ENCODE measurements at regions not wholly inside any gene's neighbourhood (a gene's known extent, or its start where the extent isn't known, plus 50 kb on each side); places are given as distances from the start of the nearest gene placed in this dataset.

DNA sequence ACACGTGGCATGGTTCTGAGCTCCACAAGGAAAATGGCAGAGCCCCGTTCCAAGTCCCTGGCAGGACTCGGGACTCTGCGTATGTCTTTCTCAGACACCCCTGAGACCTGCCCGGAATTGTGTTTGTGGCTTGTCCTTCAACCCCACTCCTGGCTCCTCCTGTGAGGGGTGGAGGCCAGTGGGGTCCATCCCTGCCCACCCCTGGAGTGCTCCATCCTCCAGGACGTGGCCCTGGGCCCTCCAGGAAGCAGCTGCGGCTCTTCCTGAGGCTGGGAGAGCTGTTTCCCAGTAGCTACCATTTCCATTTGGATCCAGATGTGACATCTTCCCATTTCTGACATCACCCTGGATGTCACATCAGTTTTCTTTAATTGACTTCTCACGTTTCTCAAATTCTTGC lies 118.7 kb upstream of the C1QTNF9B start:
- TF ChIP-seq, protein P1, sequence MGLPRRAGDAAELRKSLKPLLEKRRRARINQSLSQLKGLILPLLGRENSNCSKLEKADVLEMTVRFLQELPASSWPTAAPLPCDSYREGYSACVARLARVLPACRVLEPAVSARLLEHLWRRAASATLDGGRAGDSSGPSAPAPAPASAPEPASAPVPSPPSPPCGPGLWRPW (IDR thresholded peaks at IDR 0.05): no peak
- WGBS (ENCODE audit: missing lambda C conversion rate): 80% methylated on average over 8 of the region's 8 CpGs
- no peak for ATAC-seq
- CTCF ChIA-PET: no interaction called here
- no peak for FAIRE-seq
- no peaks in the 10 kb centered on the region for H3K9me3 ChIP-seq
- H3K27ac ChIP-seq: no peak overlapping the region
- no peak overlapping the region for H3K4me2 ChIP-seq
- no peak for DNase-seq (ENCODE audit: low read depth in 1 of 2, low spot score in 1 of 2)
- H3K4me1 ChIP-seq: peaks cover 6% of the 10 kb centered on the region; the same call in 2 of the 3 replicates
- H3K4me3 ChIP-seq: no peak overlapping the region
- POLR2A ChIA-PET: no interaction called here

GRCh38 chr13:24022568-24022967 lies 125.3 kb upstream of the C1QTNF9B start:
- no peak for TF ChIP-seq EP300 (IDR thresholded peaks at IDR 0.05)
- no peak for TF ChIP-seq KDM5A (IDR thresholded peaks at IDR 0.05)
- no peak for TF ChIP-seq POLR2A (IDR thresholded peaks at IDR 0.05; ENCODE audit: low read length)
- no peak for TF ChIP-seq JUNB (IDR thresholded peaks at IDR 0.05)
- TF ChIP-seq MYC (IDR thresholded peaks at IDR 0.05; ENCODE audit: borderline replicate concordance, low read length): no peak
- no peak for TF ChIP-seq HDAC2 (IDR thresholded peaks at IDR 0.05)
- no peak for TF ChIP-seq ZFP36 (IDR thresholded peaks at IDR 0.05; ENCODE audit: borderline replicate concordance, partially characterized antibody)
- TF ChIP-seq, protein P2, sequence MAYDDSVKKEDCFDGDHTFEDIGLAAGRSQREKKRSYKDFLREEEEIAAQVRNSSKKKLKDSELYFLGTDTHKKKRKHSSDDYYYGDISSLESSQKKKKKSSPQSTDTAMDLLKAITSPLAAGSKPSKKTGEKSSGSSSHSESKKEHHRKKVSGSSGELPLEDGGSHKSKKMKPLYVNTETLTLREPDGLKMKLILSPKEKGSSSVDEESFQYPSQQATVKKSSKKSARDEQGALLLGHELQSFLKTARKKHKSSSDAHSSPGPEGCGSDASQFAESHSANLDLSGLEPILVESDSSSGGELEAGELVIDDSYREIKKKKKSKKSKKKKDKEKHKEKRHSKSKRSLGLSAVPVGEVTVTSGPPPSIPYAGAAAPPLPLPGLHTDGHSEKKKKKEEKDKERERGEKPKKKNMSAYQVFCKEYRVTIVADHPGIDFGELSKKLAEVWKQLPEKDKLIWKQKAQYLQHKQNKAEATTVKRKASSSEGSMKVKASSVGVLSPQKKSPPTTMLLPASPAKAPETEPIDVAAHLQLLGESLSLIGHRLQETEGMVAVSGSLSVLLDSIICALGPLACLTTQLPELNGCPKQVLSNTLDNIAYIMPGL (CRISPR knock-in tag; IDR thresholded peaks at IDR 0.05; ENCODE audit: borderline replicate concordance): no peak
- TF ChIP-seq RFX5 (IDR thresholded peaks at IDR 0.05): no peak
- no peak for TF ChIP-seq CHD2 (IDR thresholded peaks at IDR 0.05; ENCODE audit: low read length, partially characterized antibody)
- no peak for TF ChIP-seq SMC3 (IDR thresholded peaks at IDR 0.05)
- TF ChIP-seq, protein P3, sequence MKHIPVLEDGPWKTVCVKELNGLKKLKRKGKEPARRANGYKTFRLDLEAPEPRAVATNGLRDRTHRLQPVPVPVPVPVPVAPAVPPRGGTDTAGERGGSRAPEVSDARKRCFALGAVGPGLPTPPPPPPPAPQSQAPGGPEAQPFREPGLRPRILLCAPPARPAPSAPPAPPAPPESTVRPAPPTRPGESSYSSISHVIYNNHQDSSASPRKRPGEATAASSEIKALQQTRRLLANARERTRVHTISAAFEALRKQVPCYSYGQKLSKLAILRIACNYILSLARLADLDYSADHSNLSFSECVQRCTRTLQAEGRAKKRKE (CRISPR knock-in tag; IDR thresholded peaks at IDR 0.05; ENCODE audit: low read depth): no peak
- TF ChIP-seq, protein P4, sequence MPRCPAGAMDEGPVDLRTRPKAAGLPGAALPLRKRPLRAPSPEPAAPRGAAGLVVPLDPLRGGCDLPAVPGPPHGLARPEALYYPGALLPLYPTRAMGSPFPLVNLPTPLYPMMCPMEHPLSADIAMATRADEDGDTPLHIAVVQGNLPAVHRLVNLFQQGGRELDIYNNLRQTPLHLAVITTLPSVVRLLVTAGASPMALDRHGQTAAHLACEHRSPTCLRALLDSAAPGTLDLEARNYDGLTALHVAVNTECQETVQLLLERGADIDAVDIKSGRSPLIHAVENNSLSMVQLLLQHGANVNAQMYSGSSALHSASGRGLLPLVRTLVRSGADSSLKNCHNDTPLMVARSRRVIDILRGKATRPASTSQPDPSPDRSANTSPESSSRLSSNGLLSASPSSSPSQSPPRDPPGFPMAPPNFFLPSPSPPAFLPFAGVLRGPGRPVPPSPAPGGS (IDR thresholded peaks at IDR 0.05): no peak
- TF ChIP-seq ESRRA (IDR thresholded peaks at IDR 0.05; ENCODE audit: borderline replicate concordance, low read length): no peak
- no peak for TF ChIP-seq TFCP2L1 (CRISPR knock-in tag; IDR thresholded peaks at IDR 0.05)
- POLR2A ChIA-PET: no interaction called here
- CTCF ChIA-PET: interaction anchor here (1.7 to 5.9 kb wide), 3 partner anchors 30 to 205 kb away, joined by 8 to 96 read pairs (median 63); no protein-coding TSS in a partner anchor
- Histone ChIP-seq H3K9me3 (no peaks in the 10 kb centered on the region), H3K4me1 (peaks cover 8% of the 10 kb centered on the region; the same call in 2 of the 3 replicates), H3K4me3 (no peak overlapping the region), H3K4me2 (no peak overlapping the region), H3K27ac (no peak overlapping the region)
- DNase-seq (ENCODE audit: low read depth in 1 of 2, low spot score in 1 of 2): no peak
- FAIRE-seq: no peak
- no peak for ATAC-seq

DNA sequence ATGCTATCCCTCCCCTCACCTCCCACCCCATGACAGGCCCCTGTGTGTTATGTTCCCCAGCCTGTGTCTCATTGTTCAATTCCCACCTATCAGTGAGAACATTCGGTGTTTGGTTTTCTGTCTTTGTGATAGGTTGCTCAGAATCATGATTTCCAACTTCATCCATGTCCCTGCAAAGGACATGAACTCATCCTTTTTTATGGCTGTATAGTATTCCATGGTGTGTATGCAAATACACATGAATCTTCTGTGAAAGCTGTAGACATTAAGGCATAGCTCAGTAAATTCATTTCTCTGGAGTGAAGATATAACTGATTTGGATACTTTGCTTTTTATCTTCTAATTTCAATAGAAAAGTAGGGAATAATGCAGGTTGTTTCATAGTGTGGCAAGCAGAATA lies 125.8 kb upstream of the C1QTNF9B start:
- Histone ChIP-seq H3K4me2 (no peak overlapping the region), H3K4me3 (no peak overlapping the region), H3K9me3 (no peaks in the 10 kb centered on the region), H3K27ac (no peak overlapping the region), H3K4me1 (peaks cover 8% of the 10 kb centered on the region)
- 17% methylated on average over 1 of the region's 1 CpG for WGBS (ENCODE audit: missing lambda C conversion rate)
- ChIA-PET POLR2A (no interaction called here), CTCF (interaction anchor here (0.7 to 5.9 kb wide), 4 partner anchors 30 to 204 kb away, joined by 3 to 96 read pairs (median 36); no protein-coding TSS in a partner anchor)
- no peak for DNase-seq (ENCODE audit: low read depth in 1 of 2, low spot score in 1 of 2)
- no peak for FAIRE-seq
- no peak for TF ChIP-seq GATA3 (IDR thresholded peaks at IDR 0.05; ENCODE audit: borderline replicate concordance)
- no peak for TF ChIP-seq TP53 (CRISPR knock-in tag; IDR thresholded peaks at IDR 0.05)
- TF ChIP-seq, protein P5, sequence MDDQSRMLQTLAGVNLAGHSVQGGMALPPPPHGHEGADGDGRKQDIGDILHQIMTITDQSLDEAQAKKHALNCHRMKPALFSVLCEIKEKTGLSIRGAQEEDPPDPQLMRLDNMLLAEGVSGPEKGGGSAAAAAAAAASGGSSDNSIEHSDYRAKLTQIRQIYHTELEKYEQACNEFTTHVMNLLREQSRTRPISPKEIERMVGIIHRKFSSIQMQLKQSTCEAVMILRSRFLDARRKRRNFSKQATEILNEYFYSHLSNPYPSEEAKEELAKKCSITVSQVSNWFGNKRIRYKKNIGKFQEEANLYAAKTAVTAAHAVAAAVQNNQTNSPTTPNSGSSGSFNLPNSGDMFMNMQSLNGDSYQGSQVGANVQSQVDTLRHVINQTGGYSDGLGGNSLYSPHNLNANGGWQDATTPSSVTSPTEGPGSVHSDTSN (IDR thresholded peaks at IDR 0.05): no peak
- no peak for TF ChIP-seq NR3C1 (IDR thresholded peaks at IDR 0.05)
- TF ChIP-seq, protein P6, sequence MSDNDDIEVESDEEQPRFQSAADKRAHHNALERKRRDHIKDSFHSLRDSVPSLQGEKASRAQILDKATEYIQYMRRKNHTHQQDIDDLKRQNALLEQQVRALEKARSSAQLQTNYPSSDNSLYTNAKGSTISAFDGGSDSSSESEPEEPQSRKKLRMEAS (IDR thresholded peaks at IDR 0.05): no peak
- TF ChIP-seq, protein P7, sequence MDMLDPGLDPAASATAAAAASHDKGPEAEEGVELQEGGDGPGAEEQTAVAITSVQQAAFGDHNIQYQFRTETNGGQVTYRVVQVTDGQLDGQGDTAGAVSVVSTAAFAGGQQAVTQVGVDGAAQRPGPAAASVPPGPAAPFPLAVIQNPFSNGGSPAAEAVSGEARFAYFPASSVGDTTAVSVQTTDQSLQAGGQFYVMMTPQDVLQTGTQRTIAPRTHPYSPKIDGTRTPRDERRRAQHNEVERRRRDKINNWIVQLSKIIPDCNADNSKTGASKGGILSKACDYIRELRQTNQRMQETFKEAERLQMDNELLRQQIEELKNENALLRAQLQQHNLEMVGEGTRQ (IDR thresholded peaks at IDR 0.05): no peak
- no peak for TF ChIP-seq KDM1A (IDR thresholded peaks at IDR 0.05; ENCODE audit: low read depth)
- TF ChIP-seq ZC3H11A (IDR thresholded peaks at IDR 0.05): no peak
- no peak for TF ChIP-seq CBX8 (IDR thresholded peaks at IDR 0.05)
- TF ChIP-seq, protein P8, sequence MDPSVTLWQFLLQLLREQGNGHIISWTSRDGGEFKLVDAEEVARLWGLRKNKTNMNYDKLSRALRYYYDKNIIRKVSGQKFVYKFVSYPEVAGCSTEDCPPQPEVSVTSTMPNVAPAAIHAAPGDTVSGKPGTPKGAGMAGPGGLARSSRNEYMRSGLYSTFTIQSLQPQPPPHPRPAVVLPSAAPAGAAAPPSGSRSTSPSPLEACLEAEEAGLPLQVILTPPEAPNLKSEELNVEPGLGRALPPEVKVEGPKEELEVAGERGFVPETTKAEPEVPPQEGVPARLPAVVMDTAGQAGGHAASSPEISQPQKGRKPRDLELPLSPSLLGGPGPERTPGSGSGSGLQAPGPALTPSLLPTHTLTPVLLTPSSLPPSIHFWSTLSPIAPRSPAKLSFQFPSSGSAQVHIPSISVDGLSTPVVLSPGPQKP (IDR thresholded peaks at IDR 0.05; ENCODE audit: low read depth, low read length): no peak
- TF ChIP-seq ESRRA (IDR thresholded peaks at IDR 0.05; ENCODE audit: borderline replicate concordance, low read length): no peak
- TF ChIP-seq EHF (CRISPR knock-in tag; IDR thresholded peaks at IDR 0.05): no peak
- TF ChIP-seq JUN (IDR thresholded peaks at IDR 0.05): no peak
- no peak for ATAC-seq
